Muscle of leg (tissue), 3 donors: ENCODE measurements at regions not wholly inside any gene's neighbourhood (a gene's known extent, or its start where the extent isn't known, plus 50 kb on each side); places are given as distances from the start of the nearest gene placed in this dataset.
A peak's percentile ranks its signal among the peaks of the same experiment; 100 is the strongest.
"Not testable (repeated sequence)": the region's sequence is repeated elsewhere in the genome, so short reads cannot be mapped to it uniquely, and the experiment has no call there.

Source experiments
- DNase-seq: peaks from one replicate; pipeline ENCODE4 v3.0.0; 2013
- H3K27ac ChIP-seq: one replicate; pipeline ENCODE4 v1.5.1; 2013; ENCODE audit warnings: mild to moderate bottlenecking, low read length, control low read depth
- H3K27me3 ChIP-seq: one replicate; pipeline ENCODE4 v1.6.1; 2013; ENCODE audit warnings: low read length; ENCODE audit not compliant: control insufficient read depth, insufficient read depth
- H3K36me3 ChIP-seq: one replicate; pipeline ENCODE4 v1.6.1; 2013; ENCODE audit warnings: low read length; ENCODE audit not compliant: control insufficient read depth, insufficient read depth
- H3K4me1 ChIP-seq: one replicate; pipeline ENCODE4 v1.6.1; 2013; ENCODE audit warnings: low read length; ENCODE audit not compliant: control insufficient read depth, insufficient read depth
- H3K4me3 ChIP-seq: one replicate; pipeline ENCODE4 v1.5.1; 2013; ENCODE audit warnings: low read length, control low read depth
- H3K9me3 ChIP-seq: replicated peaks from 2 replicates; pipeline ENCODE4 v1.6.1; 2013; ENCODE audit warnings: low read depth, low read length; ENCODE audit not compliant: control insufficient read depth
- WGBS: methylation state at CpG from one replicate; pipeline ENCODE4 v1.1.5; 2013; ENCODE audit warnings: missing lambda C conversion rate; ENCODE audit not compliant: insufficient coverage; 5-methylcytosine and 5-hydroxymethylcytosine counted together

GRCh38 chr9:64813072-64813471 lies 471.9 kb downstream of the FOXD4L5 start:
- not testable (repeated sequence) for H3K27me3 ChIP-seq, DNase-seq, H3K36me3 ChIP-seq, H3K4me3 ChIP-seq, H3K9me3 ChIP-seq, H3K4me1 ChIP-seq, H3K27ac ChIP-seq

DNA sequence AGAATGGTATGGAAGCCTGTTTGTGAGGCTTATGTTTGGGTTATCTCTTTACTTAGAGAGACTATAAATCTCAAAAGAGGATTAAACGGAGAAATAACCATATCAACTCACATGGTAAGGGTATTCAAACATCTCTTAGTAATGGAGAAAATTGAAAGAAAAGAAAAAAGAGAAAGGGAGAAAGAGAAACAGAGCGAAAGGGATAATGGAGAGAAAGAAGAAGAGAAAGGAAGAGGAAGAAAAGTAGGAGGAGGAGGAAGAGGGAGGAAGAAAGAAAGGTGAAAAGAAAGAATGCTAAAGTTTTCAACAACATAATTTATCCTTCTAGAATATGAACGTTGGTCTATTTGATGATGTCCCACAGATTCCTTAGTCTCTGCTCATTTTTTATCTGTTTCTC lies 506.3 kb downstream of the FOXD4L5 start:
- not testable (repeated sequence) for H3K9me3 ChIP-seq, H3K4me1 ChIP-seq, DNase-seq, H3K4me3 ChIP-seq, H3K27ac ChIP-seq, H3K27me3 ChIP-seq, H3K36me3 ChIP-seq
- WGBS: no CpG with 5 or more reads among the region's 3 CpGs

DNA sequence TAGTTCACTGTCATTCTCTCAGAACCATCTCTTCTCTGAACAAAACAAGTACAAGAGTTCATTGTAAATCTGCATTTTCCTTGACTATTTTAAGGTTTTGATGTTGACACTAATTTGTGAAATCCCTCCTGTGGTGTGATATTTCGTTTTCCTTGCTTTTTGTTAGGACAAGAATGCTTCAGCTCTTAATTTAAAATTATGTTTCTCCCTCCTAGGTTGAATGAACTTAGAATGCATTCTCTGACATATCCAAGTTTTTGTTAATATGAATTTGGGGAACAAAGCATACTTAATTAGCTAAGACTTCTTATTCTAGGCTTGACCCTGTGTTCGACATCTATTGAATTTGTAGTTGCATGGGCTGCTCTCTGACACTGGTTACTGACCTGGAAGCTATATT lies 508.7 kb downstream of the FOXD4L5 start:
- H3K27me3 ChIP-seq: peaks cover 16% of the 10 kb centered on the region
- no CpG with 5 or more reads among the region's 2 CpGs for WGBS
- H3K9me3 ChIP-seq, H3K36me3 ChIP-seq, DNase-seq, H3K27ac ChIP-seq, H3K4me1 ChIP-seq, H3K4me3 ChIP-seq: not testable (repeated sequence)

GRCh38 chr9:64774813-64775793 lies 509.9 kb downstream of the FOXD4L5 start:
- H3K4me1 ChIP-seq, H3K36me3 ChIP-seq, H3K9me3 ChIP-seq, H3K27ac ChIP-seq: not testable (repeated sequence)
- peaks cover 16% of the 10 kb centered on the region for H3K27me3 ChIP-seq
- DNase-seq: peak; percentile 6
- H3K4me3 ChIP-seq: peak overlapping the region; percentile 17
- WGBS: no CpG with 5 or more reads among the region's 72 CpGs

GRCh38 chr9:64774004-64774812 lies 510.8 kb downstream of the FOXD4L5 start:
- Histone ChIP-seq H3K27me3 (peaks cover 16% of the 10 kb centered on the region), H3K4me3 (peak overlapping the region; percentile 17)
- WGBS: no CpG with 5 or more reads among the region's 108 CpGs
- H3K36me3 ChIP-seq, H3K9me3 ChIP-seq, H3K27ac ChIP-seq, H3K4me1 ChIP-seq: not testable (repeated sequence)
- peak; percentile 8 for DNase-seq

DNA sequence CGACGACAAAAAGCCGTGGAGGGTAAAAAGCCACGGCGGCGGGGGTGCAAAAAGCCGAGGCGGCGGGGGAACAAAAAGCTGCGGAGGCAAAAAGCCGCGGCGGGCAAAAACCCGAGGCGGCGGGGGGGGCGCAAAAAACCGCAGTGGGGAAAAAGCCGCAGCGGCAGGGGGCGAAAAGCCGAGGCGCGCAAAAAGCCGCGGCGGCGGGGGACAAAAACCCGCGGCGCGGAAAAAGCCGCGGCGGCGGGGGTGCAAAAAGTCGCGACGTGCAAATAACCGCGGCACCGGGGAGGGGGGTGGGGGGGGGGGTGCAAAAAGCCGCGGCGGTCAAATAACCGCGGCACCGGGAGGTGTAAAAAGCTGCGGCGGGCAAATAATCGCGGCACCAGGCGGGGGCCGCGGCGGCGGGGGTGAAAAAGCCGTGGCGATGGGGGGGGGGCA lies 511.5 kb downstream of the FOXD4L5 start:
- peak; percentile 5 for DNase-seq
- no peak overlapping the region for H3K27ac ChIP-seq
- peak overlapping the region; percentile 17 for H3K4me3 ChIP-seq
- H3K36me3 ChIP-seq: no peaks in the 10 kb centered on the region
- H3K27me3 ChIP-seq: peaks cover 16% of the 10 kb centered on the region
- WGBS: 0% methylated on average over 6 of the region's 59 CpGs
- H3K4me1 ChIP-seq: no peaks in the 10 kb centered on the region
- no peaks in the 10 kb centered on the region for H3K9me3 ChIP-seq

GRCh38 chr9:64772751-64773331 lies 512.2 kb downstream of the FOXD4L5 start:
- peak; percentile 0 for DNase-seq
- not testable (repeated sequence) for H3K27ac ChIP-seq, H3K4me3 ChIP-seq, H3K9me3 ChIP-seq, H3K36me3 ChIP-seq, H3K4me1 ChIP-seq
- WGBS: no CpG with 5 or more reads among the region's 67 CpGs
- H3K27me3 ChIP-seq: peaks cover 16% of the 10 kb centered on the region

GRCh38 chr9:64772123-64772736 lies 512.8 kb downstream of the FOXD4L5 start:
- peaks cover 16% of the 10 kb centered on the region for H3K27me3 ChIP-seq
- H3K4me1 ChIP-seq, DNase-seq, H3K4me3 ChIP-seq, H3K9me3 ChIP-seq, H3K27ac ChIP-seq, H3K36me3 ChIP-seq: not testable (repeated sequence)
- no CpG with 5 or more reads among the region's 4 CpGs for WGBS
